Dedifferentiated amniotic fluid mesenchymal stem cell (primary cell): ENCODE measurements at regions not wholly inside any gene's neighbourhood (a gene's known extent, or its start where the extent isn't known, plus 50 kb on each side); places are given as distances from the start of the nearest gene placed in this dataset.

Experiments
- DNase-seq: peaks from one replicate; pipeline ENCODE4 v3.0.0-alpha.2; 2016; ENCODE audit errors: extremely low spot score

- DNase-seq: no peak
Measured at GRCh38 chr5:147037515-147038205, 159.1 kb upstream of the PPP2R2B start.

- no peak for DNase-seq
Measured at GRCh38 chr5:147040856-147041255, 162.3 kb upstream of the PPP2R2B start.

- no peak for DNase-seq
Measured at GRCh38 chr5:147044572-147045273, 166.2 kb upstream of the PPP2R2B start.

GRCh38 chr5:147045290-147045689, 166.7 kb upstream of the PPP2R2B start:
- DNase-seq: no peak

- DNase-seq: no peak
Measured at GRCh38 chr5:147046281-147046680, 167.7 kb upstream of the PPP2R2B start.

- DNase-seq: no peak
Measured at GRCh38 chr5:147046894-147047293, 168.3 kb upstream of the PPP2R2B start.

- DNase-seq: no peak
Measured at GRCh38 chr5:147049764-147050163, 171.2 kb upstream of the PPP2R2B start.

GRCh38 chr5:147050172-147050571, 171.6 kb upstream of the PPP2R2B start:
- no peak for DNase-seq

- no peak for DNase-seq
Measured at GRCh38 chr5:147051193-147051592, 172.6 kb upstream of the PPP2R2B start.

- DNase-seq: no peak
Measured at GRCh38 chr5:147052519-147052918, 174.0 kb upstream of the PPP2R2B start.

- DNase-seq: no peak
Measured at GRCh38 chr5:147055089-147055826, 176.7 kb upstream of the PPP2R2B start.

GRCh38 chr5:147055850-147056566, 177.5 kb upstream of the PPP2R2B start:
- DNase-seq: no peak

GRCh38 chr5:147057051-147057450, 177.8 kb upstream of the STK32A start:
- no peak for DNase-seq

GRCh38 chr5:147061431-147061830, 173.4 kb upstream of the STK32A start:
- DNase-seq: no peak

- DNase-seq: no peak
Measured at GRCh38 chr5:147062427-147062826, 172.4 kb upstream of the STK32A start.

- no peak for DNase-seq
Measured at GRCh38 chr5:147063943-147064342, 170.9 kb upstream of the STK32A start.

- no peak for DNase-seq
Measured at GRCh38 chr5:147065071-147065470, 169.8 kb upstream of the STK32A start.

- DNase-seq: no peak
Measured at GRCh38 chr5:147068998-147069397, 165.8 kb upstream of the STK32A start.

- DNase-seq: no peak
Measured at GRCh38 chr5:147072622-147073021, 162.2 kb upstream of the STK32A start.

- no peak for DNase-seq
Measured at GRCh38 chr5:147073098-147073497, 161.7 kb upstream of the STK32A start.

GRCh38 chr5:147075187-147075586, 159.6 kb upstream of the STK32A start:
- DNase-seq: no peak

- DNase-seq: no peak
Measured at GRCh38 chr5:147080391-147080790, 154.4 kb upstream of the STK32A start.
